ENCODE measurements at regions not wholly inside any gene's neighbourhood (a gene's known extent, or its start where the extent isn't known, plus 50 kb on each side); places are given as distances from the start of the nearest gene placed in this dataset.
"Not testable (repeated sequence)": the region's sequence is repeated elsewhere in the genome, so short reads cannot be mapped to it uniquely, and the experiment has no call there.

DNA sequence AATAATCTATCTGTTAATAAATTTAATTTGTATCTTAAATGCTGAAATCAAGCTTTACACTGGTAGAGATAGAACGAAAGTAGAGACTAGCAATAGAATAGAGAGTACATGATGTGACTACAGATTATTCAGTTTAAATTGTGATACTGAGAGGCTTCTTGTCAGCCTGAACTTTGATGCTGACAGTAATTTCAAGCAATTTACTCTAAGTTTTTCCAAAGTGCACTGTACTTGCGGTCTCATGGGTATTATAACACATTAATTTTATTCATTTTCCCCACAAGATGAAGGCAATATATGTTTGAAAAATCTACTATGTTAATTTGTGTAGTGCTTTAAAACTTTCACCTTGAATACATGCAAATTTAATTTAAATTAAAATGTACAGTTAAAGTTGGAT is 914.0 kb upstream of the FBXO33 start:
- no peak for DNase-seq

DNA sequence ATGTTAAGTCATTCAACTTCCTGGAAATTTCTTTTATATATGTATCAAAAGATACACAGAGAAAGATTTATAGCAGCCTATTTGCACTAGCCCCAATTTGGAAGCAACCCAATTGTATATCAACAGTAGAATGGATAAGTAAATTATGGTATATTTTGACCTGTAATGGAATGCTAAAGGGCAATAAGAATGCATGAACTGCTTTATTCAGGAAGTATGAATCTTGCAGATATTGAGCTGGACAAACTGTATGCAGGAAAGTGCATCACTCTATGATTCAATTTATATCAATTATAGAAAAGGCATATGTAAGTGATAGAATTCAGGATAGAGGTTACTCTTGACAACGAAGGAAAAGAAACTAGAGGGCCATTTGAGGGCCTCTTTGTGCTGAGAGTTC is 913.1 kb upstream of the FBXO33 start:
- no peak for DNase-seq

DNA sequence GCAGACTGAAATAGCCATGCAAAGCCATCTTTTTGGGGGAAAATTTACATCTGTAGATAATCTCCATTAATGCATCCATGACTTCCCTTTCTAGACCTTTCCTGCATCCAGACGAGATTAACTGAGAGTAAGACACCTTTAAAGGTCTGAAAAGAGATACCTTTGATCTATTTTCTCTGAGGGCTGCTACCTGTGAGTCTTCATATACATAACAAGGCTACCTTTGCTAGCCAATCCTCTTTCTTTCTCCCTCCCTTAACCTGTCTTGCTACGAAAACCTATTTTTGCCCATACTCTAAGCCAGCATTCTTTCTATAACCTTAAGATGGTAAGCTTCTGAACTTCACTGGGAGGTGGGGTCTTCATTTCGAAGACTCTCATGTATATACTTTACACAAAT is 908.5 kb upstream of the FBXO33 start:
- no peak for DNase-seq

DNA sequence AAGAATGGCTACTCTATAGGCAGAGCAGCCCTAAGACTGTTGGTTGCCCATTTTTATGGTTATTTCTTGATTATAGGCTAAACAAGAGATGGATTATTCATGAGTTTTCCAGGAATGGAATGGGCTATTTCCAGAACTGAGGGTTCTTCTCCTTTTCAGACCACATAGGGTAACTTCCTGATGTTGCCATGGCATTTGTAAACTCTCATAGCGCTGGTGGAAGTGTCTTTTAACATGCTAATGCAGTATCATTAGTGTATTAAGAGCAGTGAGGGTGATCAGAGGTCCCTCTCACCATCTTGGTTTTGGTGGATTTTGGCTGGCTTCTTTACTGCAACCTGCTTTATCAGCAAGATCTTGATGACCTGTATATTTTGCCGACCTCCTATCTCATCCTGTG is 904.6 kb upstream of the FBXO33 start:
- DNase-seq = no peak

DNA sequence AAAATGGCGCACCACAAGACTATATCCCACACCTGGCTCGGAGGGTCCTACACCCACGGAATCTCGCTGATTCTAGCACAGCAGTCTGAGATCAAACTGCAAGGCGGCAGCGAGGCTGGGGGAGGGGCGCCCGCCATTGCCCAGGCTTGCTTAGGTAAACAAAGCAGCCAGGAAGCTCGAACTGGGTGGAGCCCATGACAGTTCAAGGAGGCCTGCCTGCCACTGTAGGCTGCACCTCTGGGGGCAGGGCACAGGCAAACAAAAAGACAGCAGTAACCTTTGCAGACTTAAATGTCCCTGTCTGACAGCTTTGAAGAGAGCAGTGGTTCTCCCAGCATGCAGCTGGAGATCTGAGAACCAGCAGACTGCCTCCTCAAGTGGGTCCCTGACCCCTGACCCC is 894.3 kb upstream of the FBXO33 start:
- DNase-seq = not testable (repeated sequence)

DNA sequence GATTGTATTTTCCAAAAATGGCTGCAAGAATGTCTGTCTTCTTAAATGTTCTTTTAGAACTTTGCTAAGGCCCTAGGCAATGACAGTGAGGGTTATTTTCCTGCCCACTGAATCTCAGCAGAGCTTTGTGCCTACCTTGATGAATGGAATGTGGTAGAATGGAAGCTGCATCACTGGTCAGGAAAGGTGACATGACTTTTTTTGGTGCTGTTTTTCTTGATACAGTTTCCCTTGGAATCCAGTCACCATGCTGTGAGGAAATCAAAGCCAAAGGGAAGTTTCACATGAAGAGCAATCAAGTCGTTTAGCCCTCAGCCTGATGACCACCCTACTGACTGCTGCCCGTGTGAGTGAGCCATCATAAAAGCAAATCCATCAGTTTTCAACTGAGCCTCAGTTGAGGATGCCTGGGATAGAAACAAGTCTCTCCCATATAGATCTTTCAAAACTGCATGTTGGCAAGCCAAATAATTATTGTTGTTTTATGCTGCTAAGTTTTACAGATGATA is 886.0 kb upstream of the FBXO33 start:
- no peak for DNase-seq

DNA sequence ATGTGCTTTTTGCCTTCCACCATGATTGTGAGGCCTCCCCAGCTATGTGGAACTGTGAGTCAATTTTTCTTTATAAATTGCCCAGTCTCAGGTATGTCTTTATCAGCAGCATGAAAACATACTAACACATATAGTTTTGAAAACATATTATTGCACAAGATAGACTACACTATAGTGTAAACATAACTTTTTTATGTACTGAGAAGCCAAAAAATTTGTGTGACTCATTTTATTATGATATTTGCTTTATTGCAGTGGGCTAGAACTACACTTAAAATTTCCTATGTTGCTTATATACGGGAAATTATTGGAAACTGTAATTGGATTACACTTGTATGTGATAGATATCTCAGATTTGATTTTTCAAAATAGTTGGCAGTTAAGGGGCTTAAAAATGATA is 885.5 kb upstream of the FBXO33 start:
- no peak for DNase-seq

DNA sequence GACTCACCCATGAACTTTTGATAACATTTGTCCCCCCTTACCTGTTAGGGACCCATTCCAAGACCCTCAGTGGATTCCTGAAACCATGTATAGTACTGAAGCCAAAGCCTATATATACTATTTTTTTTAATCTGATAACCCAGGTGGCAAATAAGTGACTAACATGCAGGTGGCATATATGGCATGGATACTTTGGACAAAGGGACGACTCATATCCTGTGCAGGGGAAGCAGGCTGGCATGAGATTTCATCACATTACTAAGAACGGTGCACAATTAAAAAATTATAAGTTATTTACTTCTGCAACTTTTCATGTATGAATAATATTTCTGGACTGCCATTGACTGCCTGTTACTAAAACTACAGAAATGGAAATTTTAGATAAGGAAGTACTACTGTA is 880.1 kb upstream of the FBXO33 start:
- no peak for DNase-seq

DNA sequence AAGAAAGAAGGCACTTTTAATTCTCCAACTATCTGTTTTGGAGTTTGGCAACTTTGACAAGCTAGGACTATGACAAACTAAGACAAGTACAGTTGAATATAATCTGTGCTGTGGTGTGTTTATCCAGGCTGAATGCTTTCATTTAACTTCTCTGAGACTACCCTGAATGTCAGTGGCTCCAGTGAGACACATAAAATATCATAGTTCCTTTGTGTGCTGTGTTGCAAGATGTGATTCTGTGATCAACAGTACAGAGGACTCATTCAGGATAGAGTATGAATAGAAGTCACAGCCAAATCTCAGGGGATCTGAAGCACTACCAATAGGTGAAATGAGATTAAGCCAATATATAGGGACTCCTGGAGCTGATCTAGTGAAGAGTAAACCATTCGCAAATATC is 876.9 kb upstream of the FBXO33 start:
- no peak for DNase-seq

DNA sequence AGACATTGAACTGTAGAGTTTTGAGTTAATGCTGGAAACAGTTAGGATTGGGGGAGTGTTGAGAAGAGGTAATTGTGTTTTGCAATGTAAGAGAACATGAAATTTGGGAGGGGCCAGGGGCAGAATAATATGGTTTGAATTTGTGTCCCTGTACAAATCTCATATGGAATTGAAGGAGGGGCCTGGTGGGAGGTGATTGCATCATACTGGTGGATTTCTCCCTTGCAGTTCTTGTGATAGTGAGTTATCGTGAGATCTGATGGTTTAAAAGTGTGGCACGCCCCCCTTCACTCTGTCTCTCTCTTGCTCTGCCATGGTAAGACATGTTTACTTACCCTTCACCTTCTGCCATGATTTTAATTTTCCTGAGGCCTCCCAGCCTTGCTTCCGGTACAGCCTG is 876.0 kb upstream of the FBXO33 start:
- no peak for DNase-seq

DNA sequence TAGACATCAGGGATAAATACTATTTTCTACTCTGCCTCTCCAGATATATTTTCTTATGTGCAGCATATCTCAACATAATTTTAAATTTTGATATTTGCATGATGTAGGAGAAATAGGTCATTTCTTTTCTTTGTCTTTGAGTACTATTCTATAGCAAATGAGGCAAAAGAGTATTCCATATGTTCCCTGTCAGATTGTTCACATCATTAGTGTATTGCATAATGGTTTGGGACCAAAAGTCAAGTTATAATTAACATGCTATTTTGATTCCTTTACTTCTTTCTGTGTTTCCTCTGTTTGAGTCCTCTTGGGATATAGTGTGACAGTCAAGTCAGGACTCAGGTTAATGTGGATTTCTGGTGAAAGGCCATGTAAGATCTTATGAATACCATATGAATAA is 864.6 kb upstream of the FBXO33 start:
- no peak for DNase-seq

DNA sequence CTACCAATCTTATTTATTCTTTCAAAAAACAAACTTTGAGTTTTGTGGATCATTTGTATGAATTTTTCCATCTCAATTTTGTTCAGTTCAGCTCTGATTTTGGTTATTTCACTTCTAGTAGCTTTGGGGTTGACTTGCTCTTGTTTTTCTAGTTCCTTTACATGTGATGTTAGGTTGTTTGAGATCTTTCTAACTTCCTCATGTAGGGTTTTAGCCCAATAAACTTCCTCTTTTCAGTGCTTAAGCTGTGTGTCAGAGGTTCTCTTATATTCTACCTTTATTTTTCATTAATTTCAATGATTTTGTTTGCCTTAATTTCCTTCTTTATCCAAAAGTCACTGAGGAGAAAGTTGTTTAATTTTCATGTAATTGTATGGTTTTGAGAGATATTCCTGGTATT is 860.4 kb upstream of the FBXO33 start:
- no peak for DNase-seq

DNA sequence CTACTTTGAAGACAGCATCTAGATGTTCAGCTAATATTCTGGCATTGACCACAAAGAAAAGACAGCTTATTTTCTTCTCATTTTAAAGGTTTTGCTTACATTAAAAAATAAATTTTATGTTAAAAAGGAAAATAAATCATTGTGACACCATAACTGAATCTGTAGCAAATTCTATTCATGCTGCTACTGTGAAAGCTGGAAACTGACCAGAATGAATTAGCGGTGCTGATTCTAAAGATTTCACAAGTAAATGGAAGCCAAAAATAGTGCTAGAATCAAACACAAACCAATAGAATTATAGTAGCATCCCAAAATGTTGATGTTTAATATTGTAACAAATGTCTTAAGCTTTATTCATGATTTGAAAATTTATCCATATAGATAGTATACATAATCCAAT is 850.0 kb upstream of the FBXO33 start:
- DNase-seq = no peak

DNA sequence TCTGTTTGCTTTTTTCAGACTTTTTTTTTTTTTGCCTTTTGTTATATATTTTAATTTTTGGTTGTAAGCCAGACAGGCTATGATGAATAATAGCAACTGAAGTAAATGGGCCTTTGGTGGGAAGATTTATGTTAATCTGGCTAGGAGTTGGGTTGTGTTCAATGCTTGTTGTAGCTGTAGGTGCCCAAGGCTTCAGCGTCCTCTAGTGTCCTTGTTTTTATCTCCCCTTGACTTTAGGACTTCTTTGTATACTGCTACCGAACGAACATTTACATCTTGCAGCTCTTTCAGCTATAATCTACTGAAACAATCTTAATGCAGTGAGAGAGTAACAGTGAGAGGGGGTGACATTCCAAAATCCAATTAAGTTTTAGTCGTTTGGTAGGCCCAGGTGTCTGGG is 848.4 kb upstream of the FBXO33 start:
- DNase-seq = peak in 1 of 2 experiments; percentile 14

DNA sequence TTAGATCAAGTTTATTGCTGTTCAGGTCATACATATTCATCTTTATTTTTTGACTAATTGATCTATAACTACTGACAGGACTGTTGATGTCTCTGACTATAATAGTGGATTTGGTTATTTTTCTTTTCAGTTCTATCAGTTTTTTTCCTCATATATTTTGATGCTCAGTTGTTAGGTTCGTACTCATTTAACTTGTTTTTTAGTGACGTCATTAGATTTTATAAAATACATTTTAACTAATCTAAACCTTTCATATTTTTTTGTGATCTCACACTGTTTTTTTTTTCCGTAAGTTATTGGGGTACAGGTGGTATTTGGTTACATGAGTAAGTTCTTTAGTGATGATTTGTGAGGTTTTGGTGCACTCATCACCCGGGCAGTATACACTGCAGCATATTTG is 841.2 kb upstream of the FBXO33 start:
- DNase-seq = no peak

DNA sequence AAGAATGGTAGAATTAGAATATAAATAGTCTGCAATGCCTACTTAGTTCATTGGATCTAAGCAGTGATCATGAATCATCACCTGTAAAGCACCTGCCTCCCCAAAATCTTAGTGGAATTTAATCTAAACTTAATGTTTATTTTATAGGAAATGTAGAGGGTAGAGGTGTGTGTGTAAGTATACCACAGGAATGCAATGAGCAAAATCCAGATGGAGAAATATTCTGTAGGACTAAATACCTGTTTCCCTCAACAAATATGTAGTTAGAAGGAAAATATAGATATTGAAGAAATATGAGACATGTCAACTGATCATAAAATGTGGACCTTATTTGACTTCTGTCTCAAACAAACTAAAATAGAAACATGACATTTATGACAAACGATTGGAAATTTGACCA is 839.2 kb upstream of the FBXO33 start:
- DNase-seq = no peak

DNA sequence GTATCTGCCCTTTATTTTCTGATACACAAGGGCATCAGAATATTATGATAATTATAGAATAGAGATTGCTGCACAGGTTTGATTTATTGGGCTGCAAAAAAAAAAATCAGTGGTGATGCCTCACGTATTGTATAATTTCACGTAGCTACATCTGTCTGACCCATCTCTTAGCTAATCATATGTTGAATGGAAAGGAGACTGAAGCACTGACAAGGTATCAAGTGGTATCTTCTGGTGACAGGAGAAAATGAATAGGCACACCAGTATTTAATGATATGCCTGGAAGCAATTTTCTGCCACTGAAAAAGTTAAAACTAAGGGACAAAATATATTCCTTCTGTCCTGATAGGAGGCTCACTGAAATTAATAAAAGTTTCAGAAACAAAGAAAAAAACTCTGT is 837.2 kb upstream of the FBXO33 start:
- no peak for DNase-seq

DNA sequence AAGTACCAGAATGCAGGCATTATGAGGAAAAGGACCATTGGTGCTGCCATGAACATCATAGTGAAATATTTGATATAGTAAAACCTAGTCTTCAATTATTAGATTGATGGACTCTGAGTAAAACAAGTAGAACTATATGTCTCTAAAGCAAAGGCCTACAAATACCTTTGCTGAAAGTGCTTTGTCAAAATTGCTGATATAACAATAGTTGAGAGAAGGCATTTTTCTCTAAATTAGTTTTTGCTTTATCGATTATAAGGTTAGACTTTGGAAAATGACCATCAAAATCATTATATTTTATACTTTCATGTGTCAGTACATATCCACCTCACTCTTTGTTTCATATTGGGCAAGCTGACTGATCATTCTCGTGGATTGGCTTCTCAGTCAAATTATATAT is 836.0 kb upstream of the FBXO33 start:
- DNase-seq = no peak

DNA sequence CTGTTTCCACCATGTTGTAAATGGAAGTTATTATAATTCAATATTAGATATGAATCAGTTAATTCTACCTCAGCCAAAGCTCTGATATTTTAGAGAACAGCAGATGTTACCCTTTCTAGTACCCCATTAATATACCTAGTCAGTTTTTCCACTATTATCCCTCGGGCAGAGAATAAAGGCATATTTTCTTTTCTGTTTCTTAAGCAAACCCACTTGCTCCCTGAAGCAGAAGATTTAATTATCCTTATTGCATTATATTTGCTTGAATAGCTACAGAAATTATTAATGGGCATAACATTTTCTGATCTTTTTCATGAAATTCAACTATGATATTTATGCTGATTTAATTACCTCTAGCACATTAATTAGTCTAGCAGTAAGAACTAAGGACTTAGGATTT is 832.9 kb upstream of the FBXO33 start:
- DNase-seq = peak; percentile 5 to 22

DNA sequence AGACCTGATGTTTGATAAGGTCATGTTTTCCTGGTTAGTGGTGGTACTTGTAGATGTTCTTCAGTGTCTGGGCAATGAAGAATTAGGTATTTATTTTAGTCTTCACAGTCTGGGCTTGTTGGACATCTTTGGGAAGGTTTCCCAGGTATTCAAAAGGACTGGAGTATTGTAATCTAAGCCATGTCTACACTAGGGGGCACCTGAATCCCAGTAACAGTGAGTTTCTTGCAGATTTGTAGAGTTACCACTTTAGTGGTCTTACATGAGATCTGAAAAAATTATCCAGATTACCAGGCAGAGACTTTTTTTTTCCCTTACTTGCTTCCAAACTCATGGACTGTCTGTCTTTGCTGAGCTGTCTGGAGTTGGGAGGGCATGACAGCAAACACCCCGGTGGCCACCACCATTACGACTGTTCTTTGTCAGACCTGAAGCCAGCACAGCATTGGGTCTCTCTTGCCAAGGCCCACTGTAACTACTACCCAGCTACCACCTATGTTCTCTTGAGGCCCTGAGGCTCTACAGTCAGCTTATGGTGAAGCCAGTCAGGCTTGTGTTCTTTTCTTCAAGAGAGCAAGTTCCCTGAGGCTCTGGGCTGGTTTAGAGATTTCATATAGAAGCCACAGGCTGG is 820.7 kb upstream of the FBXO33 start:
- DNase-seq = peak in 1 of 2 experiments; percentile 13

DNA sequence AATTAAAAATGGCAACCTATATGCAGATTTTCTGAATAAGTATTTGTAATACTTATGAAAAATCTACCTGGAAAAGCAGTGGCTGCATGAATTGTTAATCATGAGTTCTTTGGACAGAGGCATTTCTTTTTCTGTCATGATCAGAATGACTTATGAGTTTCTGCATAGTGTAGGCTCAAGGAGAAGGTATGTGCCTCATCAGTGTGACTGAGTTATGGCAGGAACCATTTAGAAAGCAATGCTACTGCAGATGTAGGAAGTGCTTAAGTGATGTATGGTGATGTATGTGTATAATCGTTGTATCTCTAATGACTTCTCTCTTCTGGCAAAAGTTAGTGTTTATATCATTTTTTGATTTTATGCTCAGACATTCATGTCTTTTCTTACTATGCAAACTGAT is 816.4 kb upstream of the FBXO33 start:
- no peak for DNase-seq

DNA sequence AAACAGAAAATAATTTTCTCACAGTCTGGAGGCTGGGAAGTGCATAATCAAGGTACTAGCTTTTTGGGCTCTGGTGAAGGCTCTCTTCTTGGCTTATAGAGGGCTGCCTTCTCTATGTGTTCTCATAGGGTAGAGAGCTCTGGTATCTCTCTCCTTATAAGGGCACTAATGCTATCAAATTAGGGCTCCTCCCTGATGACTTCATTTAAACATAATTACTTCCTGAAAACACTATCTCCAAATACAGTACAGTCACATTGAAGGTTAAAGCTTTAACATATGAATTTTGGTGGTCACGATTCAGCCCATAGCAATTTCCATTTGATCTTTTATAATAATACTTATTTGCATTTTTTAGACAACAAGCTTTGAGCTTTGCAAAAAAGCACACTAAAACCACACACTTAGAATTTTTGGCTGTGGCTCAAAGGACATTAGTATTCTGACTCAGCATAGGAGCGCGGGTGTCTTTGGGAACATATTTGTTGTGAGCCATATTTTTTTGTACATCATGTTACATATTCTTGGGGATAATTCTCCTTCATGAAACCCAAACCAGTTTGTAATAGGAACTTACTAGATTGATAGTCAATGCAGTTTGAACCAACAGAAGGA is 808.1 kb upstream of the FBXO33 start:
- peak in 1 of 2 experiments; percentile 12 for DNase-seq

DNA sequence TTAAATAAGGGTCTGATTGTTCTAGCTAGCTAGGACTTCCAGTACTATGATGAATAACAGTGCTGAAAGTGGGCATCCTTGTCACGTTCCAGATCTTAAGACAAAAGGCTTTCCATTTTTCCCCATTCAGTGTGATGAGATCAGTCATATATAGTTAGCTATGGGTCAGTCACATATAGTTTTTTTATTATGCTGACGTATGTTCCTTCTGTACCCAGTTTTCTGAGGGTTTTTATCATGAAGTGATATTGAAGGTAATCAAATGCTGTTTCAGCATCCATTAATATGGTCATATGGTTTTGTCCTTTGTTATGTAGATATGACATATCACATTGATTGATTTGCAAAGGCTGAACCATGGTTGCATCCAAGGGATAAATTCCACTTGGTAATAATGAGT is 800.1 kb upstream of the FBXO33 start:
- DNase-seq = no peak

DNA sequence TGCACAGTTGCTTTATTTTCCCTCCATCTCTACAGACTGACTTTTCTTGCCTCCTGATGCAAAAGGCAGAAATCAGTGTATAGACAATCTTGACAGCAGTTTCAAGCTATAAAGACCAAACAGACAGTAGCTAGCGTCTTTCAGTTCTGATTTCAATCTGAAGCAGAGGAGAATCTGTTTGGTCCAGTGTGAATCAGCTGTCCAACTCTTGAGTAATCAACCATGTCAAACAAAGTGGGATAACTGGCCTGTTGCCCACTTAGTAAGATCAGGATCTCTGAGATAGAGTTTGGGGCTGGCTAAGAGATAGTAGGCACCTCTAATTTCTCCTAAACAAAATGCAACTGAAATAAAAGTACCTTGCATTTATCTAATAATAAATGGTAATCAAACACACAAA is 797.4 kb upstream of the FBXO33 start:
- peak in 1 of 2 experiments; percentile 8 for DNase-seq

DNA sequence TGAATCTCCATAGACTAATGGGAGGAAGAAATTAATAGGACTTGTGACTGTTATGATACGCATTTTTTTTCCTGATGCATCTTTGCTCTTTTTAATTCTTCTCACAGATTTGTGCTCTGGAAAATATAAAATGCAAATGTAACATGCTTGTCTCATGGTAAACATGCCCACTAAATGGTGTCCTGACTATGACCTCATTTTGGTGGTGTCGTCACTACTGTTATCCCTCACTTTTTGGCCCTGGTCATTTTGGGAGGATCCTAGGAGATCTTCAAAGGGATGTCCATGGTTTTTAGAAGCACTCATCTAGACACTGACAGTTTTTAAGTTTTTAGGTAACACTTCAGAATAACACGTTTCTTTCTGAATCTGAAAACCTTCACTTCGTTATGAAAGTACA is 790.8 kb upstream of the FBXO33 start:
- no peak for DNase-seq
